ENCODE measurements at regions not wholly inside any gene's neighbourhood (a gene's known extent, or its start where the extent isn't known, plus 50 kb on each side); places are given as distances from the start of the nearest gene placed in this dataset.

DNA sequence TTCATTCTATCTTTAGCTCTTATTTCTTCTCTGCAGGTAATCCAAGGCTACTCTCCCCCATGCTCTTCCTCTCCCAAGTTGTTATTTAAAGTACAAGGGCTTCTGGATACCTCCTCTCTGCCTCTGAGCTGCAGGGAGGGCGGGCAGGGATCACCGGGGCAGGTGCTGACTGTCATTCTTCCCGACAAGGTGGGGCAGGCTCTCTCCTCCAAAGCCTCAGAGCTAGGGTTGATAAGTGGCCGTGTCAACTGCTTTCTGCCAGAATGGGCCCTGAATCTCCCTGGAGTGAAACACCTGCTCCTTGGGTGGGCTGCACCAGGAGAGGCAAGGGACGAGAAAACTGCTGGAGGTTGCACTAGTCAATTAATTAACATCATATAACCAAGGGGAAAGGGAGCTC lies 250.3 kb downstream of the SLC4A3 start:
- TF ChIP-seq POLR2A (IDR thresholded peaks at IDR 0.05) (no peak), CTCF (IDR thresholded peaks at IDR 0.05) (no peak)
- Histone ChIP-seq H3K27me3 (no peaks in the 10 kb centered on the region), H3K27ac (no peak overlapping the region), H3K4me3 (no peak overlapping the region), H3K9me3 (no peaks in the 10 kb centered on the region), H3K4me1 (no peaks in the 10 kb centered on the region), H3K36me3 (no peaks in the 10 kb centered on the region)
- DNase-seq = no peak
- WGBS, 2 donors = 50 to 51% methylated on average over 3 of the region's 5 CpGs
- intact Hi-C loops (cut with DNase I) = no loop called here

DNA sequence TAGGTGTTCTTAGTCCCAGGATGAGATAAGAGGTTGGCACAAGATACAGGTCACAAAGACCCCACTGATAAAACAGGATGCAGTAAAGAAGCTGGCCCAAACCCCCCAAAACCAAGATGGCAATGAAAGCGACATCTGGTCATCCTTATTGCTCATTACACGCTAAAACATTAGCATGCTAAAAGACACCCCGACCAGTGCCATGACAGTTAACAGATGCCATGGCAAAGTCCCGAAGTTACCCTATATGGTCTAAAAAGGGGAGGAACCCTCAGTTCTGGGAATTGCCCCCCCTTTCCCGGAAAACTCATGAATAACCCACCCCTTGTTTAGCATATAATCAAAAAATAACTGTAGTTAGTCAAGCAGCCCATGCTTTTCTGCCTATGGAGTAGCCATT lies 251.1 kb downstream of the SLC4A3 start:
- no peak overlapping the region for H3K4me3 ChIP-seq
- 80 to 83% methylated on average over 3 to 5 of the region's 5 CpGs for WGBS, 2 donors

GRCh38 chr2:219881851-219882250 lies 254.4 kb downstream of the SLC4A3 start:
- 74 to 84% methylated on average over 3 of the region's 3 CpGs for WGBS, 2 donors
- no peaks in the 10 kb centered on the region for H3K9me3 ChIP-seq
- no peaks in the 10 kb centered on the region for H3K36me3 ChIP-seq
- no peaks in the 10 kb centered on the region for H3K4me1 ChIP-seq
- DNase-seq = no peak
- TF ChIP-seq CTCF (IDR thresholded peaks at IDR 0.05) (no peak), POLR2A (IDR thresholded peaks at IDR 0.05) (no peak)
- intact Hi-C loops (cut with DNase I) = no loop called here
- no peaks in the 10 kb centered on the region for H3K27me3 ChIP-seq
- no peak overlapping the region for H3K27ac ChIP-seq
- H3K4me3 ChIP-seq = no peak overlapping the region

More for the DNA sequence above, 251.1 kb downstream of the SLC4A3 start:
- no peaks in the 10 kb centered on the region for H3K27me3 ChIP-seq
- H3K36me3 ChIP-seq = no peaks in the 10 kb centered on the region
- DNase-seq = no peak
- no peaks in the 10 kb centered on the region for H3K9me3 ChIP-seq
- TF ChIP-seq POLR2A (IDR thresholded peaks at IDR 0.05) (no peak), CTCF (IDR thresholded peaks at IDR 0.05) (no peak)
- no peak overlapping the region for H3K27ac ChIP-seq
- intact Hi-C loops (cut with DNase I) = no loop called here
- no peaks in the 10 kb centered on the region for H3K4me1 ChIP-seq

GRCh38 chr2:219886615-219887014 lies 259.2 kb downstream of the SLC4A3 start:
- 77 to 78% methylated on average over 2 of the region's 2 CpGs for WGBS, 2 donors
- H3K4me1 ChIP-seq = no peaks in the 10 kb centered on the region
- intact Hi-C loops (cut with DNase I) = no loop called here
- no peaks in the 10 kb centered on the region for H3K9me3 ChIP-seq
- TF ChIP-seq CTCF (IDR thresholded peaks at IDR 0.05) (no peak), POLR2A (IDR thresholded peaks at IDR 0.05) (no peak)
- no peaks in the 10 kb centered on the region for H3K36me3 ChIP-seq
- DNase-seq = no peak
- H3K27me3 ChIP-seq = peaks cover 0 to 2% (median 0%) of the 10 kb centered on the region in 4 donors
- H3K4me3 ChIP-seq = no peak overlapping the region
- no peak overlapping the region for H3K27ac ChIP-seq

GRCh38 chr2:219887870-219888269 lies 260.4 kb downstream of the SLC4A3 start:
- intact Hi-C loops (cut with DNase I) = no loop called here
- H3K36me3 ChIP-seq = no peaks in the 10 kb centered on the region
- TF ChIP-seq CTCF (IDR thresholded peaks at IDR 0.05) = no peak
- H3K27me3 ChIP-seq = peaks cover 0 to 2% (median 0%) of the 10 kb centered on the region in 4 donors
- H3K27ac ChIP-seq = no peak overlapping the region
- H3K9me3 ChIP-seq = no peaks in the 10 kb centered on the region
- H3K4me3 ChIP-seq = no peak overlapping the region
- WGBS, 2 donors = 48 to 61% methylated on average over 4 of the region's 4 CpGs
- DNase-seq = no peak
- H3K4me1 ChIP-seq = no peaks in the 10 kb centered on the region
